ENCODE measurements at regions not wholly inside any gene's neighbourhood (a gene's known extent, or its start where the extent isn't known, plus 50 kb on each side); places are given as distances from the start of the nearest gene placed in this dataset.

GRCh38 chr6:120735641-120736040, 598.6 kb downstream of the TBC1D32 start:
- no peak overlapping the region for H2AK5ac ChIP-seq (ENCODE audit: low read depth, low read length)
- ChIA-PET POLR2A (ENCODE audit: unreplicated experiment) (no interaction called here), CTCF (no interaction called here)
- H3K23ac ChIP-seq (ENCODE audit: low read depth, low read length), result no peak overlapping the region
- H3K9me3 ChIP-seq (ENCODE audit: control insufficient read depth, insufficient read depth, low read length), result peaks cover 6% of the 10 kb centered on the region; the same call in 1 of the 2 replicates
- no peak overlapping the region for H2BK20ac ChIP-seq (ENCODE audit: low read depth, low read length)
- H2BK15ac ChIP-seq (ENCODE audit: low read depth, low read length), result no peak overlapping the region
- ATAC-seq (ENCODE audit: low read depth), result no peak
- H3K9me1 ChIP-seq (ENCODE audit: insufficient read depth, low read length), result no peaks in the 10 kb centered on the region
- H4K91ac ChIP-seq (ENCODE audit: insufficient read depth, low read depth, low read length), result no peak overlapping the region
- in situ Hi-C loops (cut with MboI; ENCODE audit: low sequenced_read_pairs) (no loop called here), intact Hi-C loops (cut with micrococcal nuclease) (no loop called here), dilution Hi-C loops (cut with HindIII; ENCODE audit: low sequenced_read_pairs, unreplicated experiment) (no loop called here)
- H2AK9ac ChIP-seq (replicated peaks; ENCODE audit: low read depth, low read length, poor library complexity), result no peak overlapping the region
- H3K14ac ChIP-seq (replicated peaks; ENCODE audit: low read depth, low read length), result no peak overlapping the region
- H3K79me1 ChIP-seq (ENCODE audit: low read depth in 1 of 2, low read length in 2 of 2), result no peaks in the 10 kb centered on the region
- no peak overlapping the region for H3K4ac ChIP-seq (ENCODE audit: low read depth, low read length)
- no peak overlapping the region for H3K4me2 ChIP-seq (ENCODE audit: low read depth, low read length)
- no peak overlapping the region for H2BK120ac ChIP-seq (ENCODE audit: low read depth, low read length)
- no TSS peak for BruUV-seq (replicated peaks)
- TF ChIP-seq MAZ (IDR thresholded peaks at IDR 0.05; ENCODE audit: borderline replicate concordance, low read depth, low read length) (no peak), CEBPB (IDR thresholded peaks at IDR 0.05; ENCODE audit: low read depth, low read length) (no peak), CHD1 (IDR thresholded peaks at IDR 0.05; ENCODE audit: low read depth, low read length) (no peak), RAD21 (IDR thresholded peaks at IDR 0.05; ENCODE audit: low read length) (no peak), MXI1 (IDR thresholded peaks at IDR 0.05; ENCODE audit: borderline replicate concordance, low read depth, low read length) (no peak), MAFK (IDR thresholded peaks at IDR 0.05; ENCODE audit: low read depth, low read length) (no peak), RCOR1 (IDR thresholded peaks at IDR 0.05; ENCODE audit: insufficient replicate concordance, low read length) (no peak), NFE2L2 (IDR thresholded peaks at IDR 0.05; ENCODE audit: low read depth, low read length) (no peak), RFX5 (IDR thresholded peaks at IDR 0.05; ENCODE audit: low read depth, low read length) (no peak), FOS (IDR thresholded peaks at IDR 0.05; ENCODE audit: low read depth, low read length) (no peak)
- no peaks in the 10 kb centered on the region for H3K27me3 ChIP-seq (ENCODE audit: control insufficient read depth, insufficient read depth, low read length)
- no peaks in the 10 kb centered on the region for H4K20me1 ChIP-seq (ENCODE audit: insufficient read depth, low read length)
- H3K4me3 ChIP-seq (ENCODE audit: insufficient read depth, low read depth, low read length), result no peak overlapping the region
- no peaks in the 10 kb centered on the region for H3K4me1 ChIP-seq (ENCODE audit: control insufficient read depth, insufficient read depth, low read length)
- no peak overlapping the region for H3K27ac ChIP-seq (ENCODE audit: insufficient read depth, low read length)
- H2BK5ac ChIP-seq (ENCODE audit: low read depth, low read length, poor library complexity, severe bottlenecking), result no peak overlapping the region
- H4K5ac ChIP-seq (ENCODE audit: low read depth, low read length), result no peak overlapping the region
- no peaks in the 10 kb centered on the region for H3K36me3 ChIP-seq (ENCODE audit: control insufficient read depth, insufficient read depth, low read length)
- 60% methylated on average over 2 of the region's 2 CpGs; no CpG with 5 or more reads in 1 of the 2 experiments for WGBS, 2 experiments (ENCODE audit: extremely low coverage in 2 of 2, insufficient read length in 1 of 2)
- DNase-seq, result no peak
- no peak overlapping the region for H3K56ac ChIP-seq (ENCODE audit: extremely low read depth, insufficient read depth, low read length)
- H4K8ac ChIP-seq (ENCODE audit: low read depth in 2 of 2, low read length in 2 of 2), result no peak overlapping the region
- no peak overlapping the region for H3K18ac ChIP-seq (ENCODE audit: low read depth, low read length)
- no peak overlapping the region for H2AFZ ChIP-seq (replicated peaks; ENCODE audit: low read length, poor library complexity)
- H3K9ac ChIP-seq (ENCODE audit: low read depth, low read length), result no peak overlapping the region

Data from IMR-90 (cell line).